Activated CD8-positive, alpha-beta T cell treated with anti-CD3 and anti-CD28 coated beads for 36 hours (primary cell): ENCODE measurements at regions not wholly inside any gene's neighbourhood (a gene's known extent, or its start where the extent isn't known, plus 50 kb on each side); places are given as distances from the start of the nearest gene placed in this dataset.

Source experiments
- ATAC-seq: fragments of 200-7000 bp; cut with Tn5 transposase; one replicate; pipeline ENCODE4 v1.10.0; 2021; ENCODE audit warnings: mild to moderate bottlenecking, moderate library complexity
- CTCF ChIA-PET: fragments of 350-600 bp; sonication (Branson Sonifier 250); formaldehyde crosslinking; loops from one replicate; lab custom pipeline; 2021; ENCODE audit warnings: antibody characterized with exemption; lab: Charles Lee
- POLR2A ChIA-PET: fragments of 350-600 bp; sonication (Branson Sonifier 250); formaldehyde crosslinking; loops from one replicate; lab custom pipeline; 2021; ENCODE audit warnings: antibody characterized with exemption; lab: Charles Lee
- DNase-seq: peaks from one replicate; pipeline ENCODE4 v3.0.0-alpha.2; 2020
- H3K27ac Mint-ChIP-seq: one replicate; pipeline ENCODE4 v1.8.0; 2021; ENCODE audit warnings: mild to moderate bottlenecking, mixed read lengths
- H3K27me3 Mint-ChIP-seq: one replicate; pipeline ENCODE4 v1.8.0; 2021; ENCODE audit warnings: mixed read lengths
- H3K36me3 Mint-ChIP-seq: one replicate; pipeline ENCODE4 v1.8.0; 2021; ENCODE audit warnings: low read depth, mixed read lengths
- H3K4me1 Mint-ChIP-seq: one replicate; pipeline ENCODE4 v1.8.0; 2021; ENCODE audit warnings: low read depth, mixed read lengths
- H3K4me3 Mint-ChIP-seq: one replicate; pipeline ENCODE4 v1.8.0; 2021; ENCODE audit warnings: mild to moderate bottlenecking, moderate library complexity, mixed read lengths
- H3K9me3 Mint-ChIP-seq: one replicate; pipeline ENCODE4 v1.8.0; 2021; ENCODE audit warnings: mixed read lengths
- CTCF ChIP-seq: fragments of 200-600 bp; IDR thresholded peaks from one replicate; pipeline ENCODE4 v1.8.0; 2022; ENCODE audit warnings: antibody characterized with exemption, mild to moderate bottlenecking
- intact Hi-C: fragments of 100-400 bp; cut with micrococcal nuclease; formaldehyde crosslinking; loops from one replicate; pipeline ENCODE4 v1.10.0; 2022

- H3K36me3 Mint-ChIP-seq = no peaks in the 10 kb centered on the region
- no peak for ATAC-seq
- ChIA-PET POLR2A (no interaction called here), CTCF (no interaction called here)
- no peak for TF ChIP-seq CTCF
- H3K4me1 Mint-ChIP-seq = no peaks in the 10 kb centered on the region
- intact Hi-C loops = no loop called here
- H3K4me3 Mint-ChIP-seq = no peak overlapping the region
- no peak overlapping the region for H3K27ac Mint-ChIP-seq
- H3K9me3 Mint-ChIP-seq = peaks cover 2% of the 10 kb centered on the region
- peaks cover 12% of the 10 kb centered on the region for H3K27me3 Mint-ChIP-seq
- no peak for DNase-seq
Observed at GRCh38 chr22:27230189-27230588, 571.4 kb downstream of the MN1 start.

GRCh38 chr22:27231266-27231665 lies 570.3 kb downstream of the MN1 start:
- ChIA-PET POLR2A (no interaction called here), CTCF (no interaction called here)
- TF ChIP-seq CTCF = no peak
- Mint-ChIP-seq H3K9me3 (peaks cover 2% of the 10 kb centered on the region), H3K4me1 (no peaks in the 10 kb centered on the region), H3K36me3 (no peaks in the 10 kb centered on the region), H3K27me3 (peaks cover 12% of the 10 kb centered on the region), H3K4me3 (no peak overlapping the region), H3K27ac (no peak overlapping the region)
- DNase-seq (no peak), ATAC-seq (no peak)
- intact Hi-C loops = no loop called here

GRCh38 chr22:27232077-27232476 lies 569.5 kb downstream of the MN1 start:
- no peak for TF ChIP-seq CTCF
- CTCF ChIA-PET = no interaction called here

GRCh38 chr22:27237080-27237741 lies 564.3 kb downstream of the MN1 start:
- Mint-ChIP-seq H3K27me3 (peaks cover 15% of the 10 kb centered on the region), H3K36me3 (no peaks in the 10 kb centered on the region), H3K4me3 (no peak overlapping the region), H3K9me3 (no peaks in the 10 kb centered on the region), H3K27ac (no peak overlapping the region), H3K4me1 (no peaks in the 10 kb centered on the region)
- CTCF ChIA-PET = no interaction called here
- POLR2A ChIA-PET = no interaction called here
- DNase-seq (no peak), ATAC-seq (no peak)
- intact Hi-C loops = no loop called here
- no peak for TF ChIP-seq CTCF

More at GRCh38 chr22:27232077-27232476, 569.5 kb downstream of the MN1 start:
- POLR2A ChIA-PET = no interaction called here
- DNase-seq (no peak), ATAC-seq (no peak)
- H3K4me3 Mint-ChIP-seq = no peak overlapping the region
- no peaks in the 10 kb centered on the region for H3K4me1 Mint-ChIP-seq
- H3K9me3 Mint-ChIP-seq = peaks cover 2% of the 10 kb centered on the region
- no peaks in the 10 kb centered on the region for H3K36me3 Mint-ChIP-seq
- H3K27ac Mint-ChIP-seq = no peak overlapping the region
- peaks cover 12% of the 10 kb centered on the region for H3K27me3 Mint-ChIP-seq
- intact Hi-C loops = loop anchor here (1.0 kb wide), 1 partner anchor 14 kb away; no protein-coding TSS in a partner anchor

- H3K27ac Mint-ChIP-seq = no peak overlapping the region
- H3K9me3 Mint-ChIP-seq = no peaks in the 10 kb centered on the region
- ChIA-PET POLR2A (interaction anchor here (0.9 kb wide), 1 partner anchor 87 kb away, joined by 3 read pairs; no protein-coding TSS in a partner anchor), CTCF (no interaction called here)
- no peak for ATAC-seq
- intact Hi-C loops = no loop called here
- no peak overlapping the region for H3K4me3 Mint-ChIP-seq
- TF ChIP-seq CTCF = no peak
- no peaks in the 10 kb centered on the region for H3K4me1 Mint-ChIP-seq
- H3K36me3 Mint-ChIP-seq = no peaks in the 10 kb centered on the region
- DNase-seq = no peak
- peaks cover 5% of the 10 kb centered on the region for H3K27me3 Mint-ChIP-seq
Observed at GRCh38 chr22:27238935-27239510, 562.5 kb downstream of the MN1 start.
